ENCODE measurements at regions not wholly inside any gene's neighbourhood (a gene's known extent, or its start where the extent isn't known, plus 50 kb on each side); places are given as distances from the start of the nearest gene placed in this dataset.
"Not testable (repeated sequence)": the region's sequence is repeated elsewhere in the genome, so short reads cannot be mapped to it uniquely, and the experiment has no call there.

GRCh38 chr10:4407783-4408182 is 418.2 kb upstream of the AKR1E2 start:
- no peak for DNase-seq (ENCODE audit: low spot score)
- TF ChIP-seq CTCF (IDR thresholded peaks at IDR 0.05; ENCODE audit: extremely low read depth, missing control alignments), result no peak

GRCh38 chr10:4405828-4406227 is 420.2 kb upstream of the AKR1E2 start:
- no peak for TF ChIP-seq CTCF (IDR thresholded peaks at IDR 0.05; ENCODE audit: extremely low read depth, missing control alignments)
- DNase-seq (ENCODE audit: low spot score), result no peak

GRCh38 chr10:4403638-4404252 is 422.3 kb upstream of the AKR1E2 start:
- no peak for DNase-seq (ENCODE audit: low spot score)
- TF ChIP-seq CTCF (IDR thresholded peaks at IDR 0.05; ENCODE audit: extremely low read depth, missing control alignments), result no peak

- not testable (repeated sequence) for DNase-seq (ENCODE audit: low spot score)
Observed at GRCh38 chr10:4401080-4401479, 424.9 kb upstream of the AKR1E2 start.

- no peak for DNase-seq (ENCODE audit: low spot score)
- TF ChIP-seq CTCF (IDR thresholded peaks at IDR 0.05; ENCODE audit: extremely low read depth, missing control alignments), result no peak
Observed at GRCh38 chr10:4399556-4399955, 426.5 kb upstream of the AKR1E2 start.

GRCh38 chr10:4398602-4399001 is 427.4 kb upstream of the AKR1E2 start:
- no peak for TF ChIP-seq CTCF (IDR thresholded peaks at IDR 0.05; ENCODE audit: extremely low read depth, missing control alignments)
- DNase-seq (ENCODE audit: low spot score), result no peak

- DNase-seq (ENCODE audit: low spot score), result no peak
- TF ChIP-seq CTCF (IDR thresholded peaks at IDR 0.05; ENCODE audit: extremely low read depth, missing control alignments), result no peak
Observed at GRCh38 chr10:4397337-4397736, 428.7 kb upstream of the AKR1E2 start.

Measured in GM20000 (cell line).